Adrenal gland (tissue), 9 donors: ENCODE measurements at regions not wholly inside any gene's neighbourhood (a gene's known extent, or its start where the extent isn't known, plus 50 kb on each side); places are given as distances from the start of the nearest gene placed in this dataset.
A peak's percentile ranks its signal among the peaks of the same experiment; 100 is the strongest.

Experiments used
- DNase-seq, 7 donors: peaks; one replicate each; pipeline ENCODE4 v3.0.0-alpha.2; 2019 to 2020
- H3K27ac ChIP-seq, 5 donors: fragments of 200-600 bp; sonication (generic) in 4 of 5; 1 replicate in 3 of 5; 2 replicates in 2 of 5; pipeline versions ENCODE4 v1.5.1 to v1.8.0; 2016 to 2020; ENCODE audit warnings: mild to moderate bottlenecking in 1 of 5
- H3K27me3 ChIP-seq: fragments of 200-600 bp; 2 replicates; pipeline ENCODE4 v1.8.0; 2021
- H3K36me3 ChIP-seq, 2 donors: fragments of 200-600 bp; replicated peaks in 1 of 2; 1 replicate in 1 of 2; 2 replicates in 1 of 2; pipeline versions ENCODE4 v1.5.1 to v1.8.0; 2018 to 2022
- H3K4me1 ChIP-seq, 2 donors: fragments of 200-600 bp; replicated peaks in 1 of 2; 1 replicate in 1 of 2; 2 replicates in 1 of 2; pipeline versions ENCODE4 v1.5.1 to v1.8.0; 2018 to 2021
- H3K4me3 ChIP-seq, 4 donors: fragments of 200-600 bp; sonication (generic) in 3 of 4; one replicate each; pipeline ENCODE4 v1.5.1; 2016 to 2018
- H3K9me3 ChIP-seq, 3 donors: fragments of 200-600 bp; sonication (generic) in 1 of 3; replicated peaks in 1 of 3; 1 replicate in 2 of 3; 2 replicates in 1 of 3; pipeline versions ENCODE4 v1.5.1 to v1.8.0; 2016 to 2021
- CTCF ChIP-seq, 6 experiments: fragments of 450-650 bp in 4 of 6; fragments of 200-600 bp in 2 of 6; sonication (generic) in 1 of 6; IDR thresholded peaks; 1 replicate in 5 of 6; 2 replicates in 1 of 6; pipeline versions ENCODE4 v1.5.1 to v1.8.0; 2016 to 2021; ENCODE audit warnings: antibody characterized with exemption in 6 of 6, mild to moderate bottlenecking in 2 of 6, moderate library complexity in 1 of 6
- POLR2A ChIP-seq, 2 donors: fragments of 450-650 bp; IDR thresholded peaks; one replicate each; pipeline ENCODE4 v1.6.1; 2017; ENCODE audit warnings: antibody characterized with exemption in 2 of 2, mild to moderate bottlenecking in 2 of 2, moderate library complexity in 1 of 2
- WGBS, 4 donors: extraction: QIAGEN DNeasy Blood & Tissue Kit in 2 of 4; methylation state at CpG; one replicate each; pipeline versions ENCODE4 v1.1.5 to v1.1.7; 2013 to 2017; 5-methylcytosine and 5-hydroxymethylcytosine counted together
- intact Hi-C, 2 donors: fragments of 100-400 bp; cut with DNase I; formaldehyde crosslinking; loops; one replicate each; pipeline versions ENCODE4 v1.14.1 to v1.15.0; 2022 to 2023
- donor health status: healthy with polysubstance abuse.
- donor health status: Bipolar disorder and iron deficiency.
- donor health status: DM: yes; HTN: yes; CAD: no.
- donor health status: DM: no; HTN: no; CAD: no.
- donor health status: DM: no; HTN: no; CAD: no.

DNA sequence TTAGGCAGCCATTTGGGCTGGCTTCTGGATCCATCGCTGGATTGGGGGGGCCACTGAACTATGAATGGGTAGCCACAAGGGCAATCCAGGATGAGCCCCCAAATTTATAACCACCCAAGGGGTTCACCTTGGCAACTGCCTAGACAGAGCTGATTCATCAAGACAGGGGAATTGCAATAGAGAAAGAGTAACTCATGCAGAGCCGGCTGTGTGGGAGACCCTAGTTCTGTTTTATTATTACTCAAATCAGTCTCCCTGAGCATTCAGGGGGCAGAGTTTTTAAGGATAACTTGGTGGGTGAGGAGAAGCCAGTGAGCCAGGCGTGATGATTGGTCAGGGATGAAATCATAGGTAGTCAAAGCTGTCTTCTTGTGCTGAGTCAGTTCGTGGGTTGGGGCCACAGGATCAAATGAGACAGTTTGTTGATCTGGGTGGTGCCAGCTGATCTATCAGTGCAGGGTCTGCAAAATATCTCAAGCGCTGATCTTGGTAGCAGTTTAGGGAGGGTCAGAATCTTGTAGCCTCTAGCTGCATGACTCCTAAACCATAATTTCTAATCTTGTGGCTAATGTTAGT lies 57.9 kb downstream of the DNAJB9 start:
- Histone ChIP-seq H3K27me3 (no peaks in the 10 kb centered on the region), H3K9me3 (no peaks in the 10 kb centered on the region), H3K27ac (no peak overlapping the region), H3K4me1 (no peaks in the 10 kb centered on the region), H3K4me3 (no peak overlapping the region), H3K36me3 (no peaks in the 10 kb centered on the region)
- no peak for DNase-seq
- WGBS, 4 donors, result 86 to 96% (median 94%) methylated on average over 5 of the region's 5 CpGs
- intact Hi-C loops, result no loop called here
- no peak for TF ChIP-seq POLR2A (IDR thresholded peaks at IDR 0.05)
- TF ChIP-seq CTCF (IDR thresholded peaks at IDR 0.05), result no peak

- no peaks in the 10 kb centered on the region for H3K36me3 ChIP-seq
- H3K27ac ChIP-seq, result no peak overlapping the region
- TF ChIP-seq CTCF (IDR thresholded peaks at IDR 0.05) (no peak), POLR2A (IDR thresholded peaks at IDR 0.05) (no peak)
- H3K27me3 ChIP-seq, result no peaks in the 10 kb centered on the region
- no peaks in the 10 kb centered on the region for H3K9me3 ChIP-seq
- H3K4me1 ChIP-seq, result no peaks in the 10 kb centered on the region
- WGBS, 4 donors, result 60 to 75% (median 66%) methylated on average over 3 of the region's 3 CpGs
- no peak overlapping the region for H3K4me3 ChIP-seq
- no peak for DNase-seq
- intact Hi-C loops, result no loop called here
Observed at GRCh38 chr7:108628678-108629077, 59.0 kb downstream of the DNAJB9 start.

DNA sequence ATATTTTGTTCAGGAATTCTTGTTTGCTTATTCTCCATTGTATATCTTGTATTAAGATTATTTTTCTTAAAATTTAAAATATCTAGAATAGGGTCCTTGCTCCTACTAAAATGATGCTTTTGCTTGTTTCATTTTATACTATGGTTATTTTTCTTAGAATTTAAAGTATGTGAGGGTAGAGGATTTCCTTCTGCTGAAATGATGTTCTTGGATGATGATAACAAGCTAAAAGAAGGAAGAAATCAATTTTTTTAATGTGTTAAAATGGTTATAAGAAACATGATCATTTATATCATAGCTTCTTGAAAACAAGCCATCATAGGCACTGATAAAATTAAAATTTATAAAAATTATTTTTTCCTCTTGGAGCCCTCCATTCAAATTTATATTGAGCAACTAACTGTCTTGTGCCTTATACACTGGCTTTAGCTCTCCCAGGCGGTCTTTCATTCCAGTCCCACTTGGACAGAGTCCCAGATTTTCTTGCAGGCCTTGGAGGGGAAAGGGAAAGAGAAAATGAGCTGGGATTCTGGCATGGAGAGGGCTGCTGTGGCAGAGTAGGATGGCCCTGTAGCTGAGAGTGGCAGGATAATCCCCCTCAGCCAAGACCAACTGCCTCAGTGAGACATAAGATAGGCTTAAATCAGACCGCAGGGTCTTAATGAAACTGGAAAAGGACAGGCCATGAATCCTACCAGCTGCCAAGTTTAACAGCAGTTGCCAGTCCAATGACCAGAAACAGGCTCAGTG lies 60.2 kb downstream of the DNAJB9 start:
- Histone ChIP-seq H3K9me3 (no peaks in the 10 kb centered on the region), H3K27ac (no peak overlapping the region), H3K36me3 (no peaks in the 10 kb centered on the region), H3K27me3 (no peaks in the 10 kb centered on the region), H3K4me1 (no peaks in the 10 kb centered on the region), H3K4me3 (no peak overlapping the region)
- intact Hi-C loops, result no loop called here
- DNase-seq, result peak in 6 of 7 donors; percentile 15 to 42 (median 22)
- 49 to 56% (median 53%) methylated on average over 2 of the region's 2 CpGs for WGBS, 4 donors
- TF ChIP-seq POLR2A (IDR thresholded peaks at IDR 0.05) (no peak), CTCF (IDR thresholded peaks at IDR 0.05) (no peak)

DNA sequence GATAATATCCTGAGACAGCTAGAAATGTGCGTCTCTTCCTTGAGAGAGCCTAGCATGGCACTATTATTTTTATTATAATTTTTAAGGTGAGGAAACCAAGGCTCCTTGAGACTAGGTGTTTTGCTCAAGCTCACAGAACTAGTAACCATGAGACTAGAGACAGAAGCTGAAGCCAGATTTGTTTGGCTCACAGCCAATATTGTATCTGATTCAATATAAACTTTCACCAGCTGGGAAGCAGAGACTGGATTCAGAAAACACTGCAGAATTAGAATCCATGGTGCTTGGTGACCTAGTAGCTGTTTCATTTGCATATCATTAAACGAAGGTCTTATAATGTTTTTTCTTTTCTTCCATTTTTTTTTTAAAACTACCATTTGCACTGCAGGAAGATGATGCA lies 64.4 kb downstream of the DNAJB9 start:
- H3K36me3 ChIP-seq, result no peaks in the 10 kb centered on the region
- DNase-seq, result no peak
- intact Hi-C loops, result no loop called here
- no peak overlapping the region for H3K27ac ChIP-seq
- no peak overlapping the region for H3K4me3 ChIP-seq
- no peaks in the 10 kb centered on the region for H3K9me3 ChIP-seq
- no peaks in the 10 kb centered on the region for H3K27me3 ChIP-seq
- 71 to 85% (median 74%) methylated on average over 2 of the region's 2 CpGs for WGBS, 4 donors
- H3K4me1 ChIP-seq, result no peaks in the 10 kb centered on the region
- TF ChIP-seq POLR2A (IDR thresholded peaks at IDR 0.05), result no peak
- TF ChIP-seq CTCF (IDR thresholded peaks at IDR 0.05), result no peak
